Sigmoid colon (tissue), 4 donors: ENCODE measurements at regions not wholly inside any gene's neighbourhood (a gene's known extent, or its start where the extent isn't known, plus 50 kb on each side); places are given as distances from the start of the nearest gene placed in this dataset.

Source experiments
- POLR2A ChIP-seq, 2 donors: fragments of 450-650 bp; IDR thresholded peaks; one replicate each; pipeline ENCODE4 v1.6.1; 2016; ENCODE audit warnings: antibody characterized with exemption in 2 of 2, mild to moderate bottlenecking in 2 of 2, moderate library complexity in 2 of 2
- POLR2AphosphoS5 ChIP-seq, 4 donors: sonication (generic); formaldehyde crosslinking; IDR thresholded peaks; one replicate each; pipeline ENCODE4 v1.6.1; 2017; ENCODE audit warnings: antibody characterized with exemption in 4 of 4
- TF ChIP-seq, protein P1 (sequence below), 4 experiments: fragments of 450-650 bp in 3 of 4; fragments of 200-600 bp in 1 of 4; IDR thresholded peaks; one replicate each; pipeline ENCODE4 v1.5.1; 2016 to 2019; ENCODE audit warnings: antibody characterized with exemption in 4 of 4, mild to moderate bottlenecking in 3 of 4, moderate library complexity in 2 of 4

DNA sequence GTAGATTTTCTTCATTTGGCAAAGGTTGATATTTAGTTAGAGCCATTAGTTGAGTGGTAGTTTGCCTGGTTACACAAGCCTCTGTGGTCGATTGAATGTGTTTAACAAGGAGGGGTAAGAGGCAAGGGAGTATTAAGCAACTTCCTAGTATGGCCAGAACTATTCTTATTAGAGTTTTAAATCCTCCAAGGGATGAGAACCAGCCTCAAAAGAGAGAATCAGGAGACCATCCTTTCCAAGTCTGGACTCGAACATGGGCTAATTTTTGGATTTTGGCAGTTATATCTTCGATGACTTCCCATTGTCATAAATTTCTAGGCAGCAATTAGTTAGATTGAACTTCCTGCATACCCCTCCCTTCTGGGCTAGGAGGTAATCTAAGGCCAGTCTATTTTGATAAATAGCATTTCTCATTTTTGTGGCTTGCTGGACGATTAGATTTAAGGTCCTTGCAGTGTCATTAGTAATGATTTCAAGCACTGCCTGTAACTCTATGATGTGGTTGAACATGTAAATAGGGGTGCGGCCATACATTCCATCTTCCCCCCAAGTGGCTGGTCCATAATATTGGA lies 219.5 kb upstream of the KCND2 start:
- TF ChIP-seq, protein P1, sequence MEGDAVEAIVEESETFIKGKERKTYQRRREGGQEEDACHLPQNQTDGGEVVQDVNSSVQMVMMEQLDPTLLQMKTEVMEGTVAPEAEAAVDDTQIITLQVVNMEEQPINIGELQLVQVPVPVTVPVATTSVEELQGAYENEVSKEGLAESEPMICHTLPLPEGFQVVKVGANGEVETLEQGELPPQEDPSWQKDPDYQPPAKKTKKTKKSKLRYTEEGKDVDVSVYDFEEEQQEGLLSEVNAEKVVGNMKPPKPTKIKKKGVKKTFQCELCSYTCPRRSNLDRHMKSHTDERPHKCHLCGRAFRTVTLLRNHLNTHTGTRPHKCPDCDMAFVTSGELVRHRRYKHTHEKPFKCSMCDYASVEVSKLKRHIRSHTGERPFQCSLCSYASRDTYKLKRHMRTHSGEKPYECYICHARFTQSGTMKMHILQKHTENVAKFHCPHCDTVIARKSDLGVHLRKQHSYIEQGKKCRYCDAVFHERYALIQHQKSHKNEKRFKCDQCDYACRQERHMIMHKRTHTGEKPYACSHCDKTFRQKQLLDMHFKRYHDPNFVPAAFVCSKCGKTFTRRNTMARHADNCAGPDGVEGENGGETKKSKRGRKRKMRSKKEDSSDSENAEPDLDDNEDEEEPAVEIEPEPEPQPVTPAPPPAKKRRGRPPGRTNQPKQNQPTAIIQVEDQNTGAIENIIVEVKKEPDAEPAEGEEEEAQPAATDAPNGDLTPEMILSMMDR (IDR thresholded peaks at IDR 0.05) = no peak
- TF ChIP-seq POLR2AphosphoS5 (IDR thresholded peaks at IDR 0.05) (no peak), POLR2A (IDR thresholded peaks at IDR 0.05) (no peak)
